Kidney capillary endothelial cell (primary cell): ENCODE measurements at regions not wholly inside any gene's neighbourhood (a gene's known extent, or its start where the extent isn't known, plus 50 kb on each side); places are given as distances from the start of the nearest gene placed in this dataset.
"Not testable (repeated sequence)": the region's sequence is repeated elsewhere in the genome, so short reads cannot be mapped to it uniquely, and the experiment has no call there.

Experiments used
- DNase-seq: peaks from one replicate; pipeline ENCODE4 v3.0.0-alpha.2; 2018; ENCODE audit warnings: low spot score

DNA sequence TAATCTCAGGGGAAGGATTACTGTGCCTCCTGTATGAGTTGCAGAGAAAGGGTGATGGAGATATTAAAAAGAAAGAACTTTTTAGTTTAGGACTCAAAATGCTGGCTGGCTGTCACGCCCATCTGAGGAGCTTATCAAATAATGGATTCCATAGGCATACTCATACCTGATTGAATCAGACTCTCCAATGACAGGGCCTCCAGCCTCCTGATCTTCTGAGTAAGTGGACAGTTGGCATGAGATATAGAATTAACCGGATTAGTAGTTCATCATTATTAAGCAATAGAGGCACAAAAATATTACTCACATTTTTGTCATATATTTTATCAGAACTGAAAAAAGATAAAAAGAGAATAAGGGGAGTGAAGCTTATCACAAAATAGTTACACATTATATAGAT lies 157.0 kb upstream of the RASA1 start:
- DNase-seq, result no peak

DNA sequence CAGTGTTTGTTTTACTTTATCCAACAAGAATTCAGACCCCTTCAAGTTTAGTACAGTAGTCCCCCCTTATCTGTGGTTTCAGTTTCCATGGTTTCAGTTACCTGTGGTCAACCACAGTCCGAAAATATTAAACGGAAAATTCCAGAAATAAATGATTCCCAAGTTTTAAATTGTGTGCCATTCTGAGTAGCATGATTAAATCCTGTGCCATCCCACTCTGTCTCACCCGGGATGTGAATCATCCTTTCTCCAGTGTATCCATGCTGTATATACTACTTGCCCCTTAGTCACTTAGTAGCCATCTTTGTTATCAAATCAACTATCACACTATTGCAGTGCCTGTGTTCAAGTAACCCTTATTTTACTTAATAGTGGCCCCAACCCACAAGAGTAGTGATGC lies 153.8 kb upstream of the RASA1 start:
- DNase-seq, result peak; percentile 23

DNA sequence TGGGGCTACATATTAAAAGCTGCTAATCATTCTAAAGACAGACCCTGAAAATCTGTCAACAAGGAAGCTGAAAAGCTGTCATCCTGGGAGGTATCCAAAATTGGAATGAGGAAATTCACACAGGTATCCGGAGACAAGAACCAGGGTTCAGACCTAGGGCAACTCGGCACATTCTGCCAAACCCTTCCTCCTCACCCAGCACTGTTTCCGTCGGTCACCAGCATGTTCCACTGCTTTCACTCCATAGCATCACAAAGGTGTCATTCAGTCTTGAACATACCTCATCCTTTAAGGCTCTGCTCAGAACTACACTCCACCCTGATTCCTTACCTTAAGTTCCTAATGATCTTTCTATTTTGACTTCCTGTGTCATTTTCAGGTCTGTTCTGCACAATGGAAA lies 153.1 kb upstream of the RASA1 start:
- no peak for DNase-seq

DNA sequence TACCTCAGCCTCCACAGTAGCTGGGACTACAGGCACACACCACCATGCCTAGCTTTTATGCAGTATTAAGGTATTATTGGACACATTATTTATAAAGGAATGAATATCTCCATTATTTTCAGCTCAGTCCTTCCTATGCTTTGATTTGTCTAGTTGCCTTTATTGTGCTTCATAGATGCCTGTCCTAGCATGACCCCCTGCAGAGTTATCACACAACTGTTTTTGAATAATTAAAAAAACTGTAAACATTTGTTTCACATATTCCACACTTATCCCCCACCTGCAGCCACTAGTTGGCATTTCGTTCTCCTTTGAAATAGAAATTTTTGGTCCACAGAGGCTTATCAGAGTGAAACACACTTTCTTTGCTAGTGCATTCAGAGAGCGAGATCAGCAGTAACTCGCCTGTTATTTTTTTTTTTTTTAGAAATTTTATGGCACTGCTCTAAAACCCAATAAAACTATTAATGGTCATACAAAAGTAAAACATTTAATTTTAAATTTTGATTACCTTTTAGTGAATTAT lies 151.8 kb upstream of the RASA1 start:
- no peak for DNase-seq

DNA sequence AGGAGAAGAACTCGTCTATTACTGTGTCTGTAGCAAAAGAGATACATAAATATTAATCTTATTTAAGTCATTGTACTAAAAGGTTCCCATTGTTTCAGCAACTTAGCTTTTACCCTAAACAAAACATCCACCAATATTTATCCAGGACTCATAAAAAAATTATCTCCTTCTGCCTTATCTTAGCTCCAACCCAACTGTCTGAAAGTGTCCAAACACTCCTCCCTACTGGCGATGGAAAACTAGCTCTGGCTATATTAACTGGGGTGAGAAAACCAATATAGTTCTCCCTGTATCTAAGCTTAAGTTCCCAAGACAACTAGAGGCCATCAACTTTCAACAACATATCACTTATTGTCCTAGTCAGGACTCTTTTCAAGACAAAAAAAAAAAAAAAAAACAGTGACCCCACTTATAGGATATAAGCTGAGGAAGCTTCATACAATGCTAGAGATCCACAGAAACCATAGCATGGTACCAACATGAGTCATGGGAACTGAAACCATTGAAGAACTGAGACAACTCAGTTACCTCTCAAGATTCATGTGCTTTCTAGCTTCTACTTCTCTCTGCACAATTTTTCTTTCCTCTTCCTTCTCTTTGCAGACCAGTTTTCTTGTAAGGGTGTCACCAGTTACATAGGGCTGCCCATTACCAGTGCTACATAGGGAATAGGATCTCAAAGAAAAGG lies 150.7 kb upstream of the RASA1 start:
- DNase-seq, result no peak

DNA sequence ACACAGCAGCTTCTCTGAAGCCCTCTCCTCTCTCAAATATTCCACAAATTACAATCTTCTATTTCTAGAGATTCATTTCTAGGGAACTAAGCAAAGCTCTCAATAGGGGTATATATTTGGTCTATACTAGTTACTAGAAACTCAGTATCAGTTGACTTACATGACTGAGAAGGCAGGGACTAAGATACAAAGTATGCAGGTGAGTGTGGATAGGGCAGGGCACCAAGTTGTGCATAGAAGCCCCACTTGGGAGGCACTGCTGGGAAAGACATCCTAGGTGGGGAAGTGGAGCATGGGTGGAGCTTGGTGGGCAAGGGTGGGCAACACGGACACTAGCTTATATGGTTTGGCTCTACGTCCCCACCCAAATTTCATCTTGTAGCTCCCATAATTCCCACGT lies 148.1 kb upstream of the RASA1 start:
- no peak for DNase-seq

DNA sequence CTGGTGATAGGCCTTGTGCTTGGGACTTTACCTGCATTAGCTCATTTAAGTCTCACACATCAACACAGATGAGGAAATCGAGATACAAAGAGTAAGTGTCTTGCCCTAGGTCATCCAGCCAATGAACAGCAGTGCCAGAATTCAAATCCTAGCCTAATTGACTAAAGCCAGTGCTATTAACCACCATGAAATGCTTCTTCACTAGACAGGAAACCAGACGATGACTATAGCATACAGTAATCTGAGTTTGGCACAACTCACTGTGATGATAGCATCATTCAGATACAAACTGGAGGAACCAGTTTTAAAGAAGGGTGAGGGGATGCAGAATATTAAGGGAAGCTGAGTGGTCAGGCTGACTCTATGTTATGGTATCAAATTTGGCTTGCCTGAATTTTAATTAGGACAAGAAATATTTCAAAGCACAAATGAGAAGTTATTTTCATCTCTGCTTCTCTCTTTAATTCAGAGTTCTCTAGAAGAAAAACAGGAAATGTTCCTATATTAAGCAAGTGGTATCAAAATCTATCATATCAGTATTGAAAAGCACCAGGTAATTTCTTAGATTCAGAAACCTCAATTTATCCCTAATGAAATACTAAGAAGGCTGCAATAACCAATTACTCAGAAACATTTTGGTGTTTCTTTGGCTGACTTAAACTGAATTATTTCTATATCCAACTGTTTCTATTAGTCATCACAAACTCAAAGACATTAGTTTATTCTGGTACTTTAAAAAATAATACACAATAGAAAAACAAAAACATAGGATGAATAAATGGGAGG lies 147.0 kb upstream of the RASA1 start:
- DNase-seq, result peak; percentile 96

DNA sequence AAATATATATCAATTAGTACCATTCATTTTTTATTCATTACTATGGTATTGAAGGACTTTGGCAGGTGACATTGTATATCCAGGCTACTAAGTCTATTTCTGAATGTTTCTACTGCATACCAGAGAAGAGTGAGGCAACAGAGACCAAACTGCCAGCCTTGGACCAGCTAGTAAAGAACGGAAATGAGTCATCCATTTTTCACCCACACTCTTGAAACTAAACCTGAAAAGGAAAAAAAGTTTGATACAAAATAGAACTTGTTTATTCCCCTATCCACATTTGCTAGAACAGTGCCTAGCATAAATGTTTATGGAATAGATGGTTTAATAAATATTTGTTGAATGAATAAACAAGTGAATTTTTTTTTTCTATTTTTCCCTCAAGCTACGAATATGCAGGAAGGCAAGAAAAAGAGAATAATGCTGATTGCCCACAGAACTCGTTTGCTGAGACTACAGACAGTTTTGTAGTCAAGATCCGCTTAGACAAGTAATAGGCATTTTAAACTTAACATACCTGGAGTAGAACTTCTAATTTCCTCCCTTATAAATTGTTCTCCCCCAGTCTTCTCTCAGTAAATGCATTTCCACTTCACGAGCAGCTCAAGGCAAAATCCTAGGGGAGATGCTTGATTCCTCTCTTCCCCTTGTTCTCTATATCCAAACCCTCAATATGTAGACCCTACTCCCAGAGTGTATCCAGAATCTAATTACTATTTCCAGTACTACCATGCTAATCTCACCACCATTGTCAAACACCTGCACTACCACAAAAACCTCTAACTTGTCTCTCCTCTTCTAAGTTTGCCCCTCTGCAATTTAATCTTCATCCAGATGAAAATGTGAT lies 146.2 kb upstream of the RASA1 start:
- DNase-seq, result peak; percentile 90

DNA sequence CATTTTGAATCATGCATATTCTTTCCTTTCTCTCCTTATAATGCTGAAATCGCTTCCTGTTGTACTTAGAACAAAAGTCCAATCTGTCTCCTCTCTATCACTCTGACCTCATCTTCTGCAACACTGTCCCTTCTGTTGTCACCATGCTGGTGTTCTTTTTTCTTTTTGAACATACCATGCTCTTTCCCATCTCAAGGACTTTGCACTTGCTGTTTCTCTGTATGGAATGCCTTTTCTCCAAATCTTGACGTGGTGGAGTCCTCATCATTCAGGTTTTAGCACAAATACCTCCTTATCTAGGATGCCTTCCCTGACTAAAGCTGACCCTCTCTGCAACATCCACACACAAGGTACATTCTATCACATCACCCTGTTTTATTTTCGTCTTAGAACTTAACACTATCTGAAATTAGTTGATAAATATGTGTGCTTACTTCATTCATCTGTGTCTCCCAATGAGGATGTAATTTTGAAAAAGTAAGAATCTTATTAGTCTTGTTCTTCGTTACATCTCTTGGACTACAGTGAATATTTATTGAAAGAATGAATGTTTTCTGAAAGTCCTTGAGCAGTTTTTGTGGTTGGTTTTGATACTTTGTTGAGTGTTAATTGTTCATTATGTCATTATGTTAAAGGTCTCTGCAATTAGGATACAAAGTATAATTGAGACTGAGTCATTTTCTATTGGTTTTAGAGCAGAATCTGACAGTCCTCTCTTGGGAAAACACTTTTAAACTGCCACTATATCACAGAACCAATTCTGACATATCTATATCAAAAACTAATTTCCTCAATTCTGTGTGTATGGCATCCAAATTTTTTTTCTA lies 145.3 kb upstream of the RASA1 start:
- peak; percentile 4 for DNase-seq

DNA sequence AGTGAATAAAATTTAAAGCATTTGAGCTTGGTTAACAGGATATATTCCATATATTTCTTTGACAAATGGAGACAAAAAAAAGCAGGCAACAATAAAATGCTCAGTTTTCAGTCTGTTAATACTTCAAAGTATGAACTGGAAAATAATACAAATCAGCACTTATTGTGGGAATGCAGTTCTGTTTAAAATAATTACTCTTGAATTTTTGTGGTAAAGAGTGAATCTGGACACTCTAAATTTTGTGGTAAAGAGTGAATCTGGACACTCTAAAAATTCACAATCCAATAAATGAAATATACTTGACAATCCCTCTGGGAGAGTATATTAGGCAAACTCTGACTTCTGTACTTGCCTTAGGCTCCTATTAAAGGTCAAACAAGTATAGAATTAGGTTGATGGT lies 141.9 kb upstream of the RASA1 start:
- no peak for DNase-seq

DNA sequence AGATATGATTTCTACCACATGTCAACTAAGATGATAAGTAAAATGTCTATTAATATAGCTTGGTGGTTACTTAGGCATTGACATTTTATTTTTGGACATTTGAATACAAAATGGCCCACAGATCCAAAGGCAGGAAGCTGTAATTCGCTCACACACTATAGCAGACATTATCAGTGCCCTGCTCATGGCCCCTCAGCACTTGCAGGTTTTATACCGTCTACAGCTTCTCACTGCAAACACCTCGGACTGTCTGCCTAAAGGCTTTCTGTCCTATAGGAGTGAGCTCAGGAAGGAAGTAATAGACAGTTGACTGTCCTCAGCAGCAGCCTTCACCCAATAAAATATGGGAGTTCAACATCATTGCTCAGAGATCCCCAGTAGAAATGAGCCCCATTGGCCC lies 140.8 kb upstream of the RASA1 start:
- DNase-seq, result no peak

DNA sequence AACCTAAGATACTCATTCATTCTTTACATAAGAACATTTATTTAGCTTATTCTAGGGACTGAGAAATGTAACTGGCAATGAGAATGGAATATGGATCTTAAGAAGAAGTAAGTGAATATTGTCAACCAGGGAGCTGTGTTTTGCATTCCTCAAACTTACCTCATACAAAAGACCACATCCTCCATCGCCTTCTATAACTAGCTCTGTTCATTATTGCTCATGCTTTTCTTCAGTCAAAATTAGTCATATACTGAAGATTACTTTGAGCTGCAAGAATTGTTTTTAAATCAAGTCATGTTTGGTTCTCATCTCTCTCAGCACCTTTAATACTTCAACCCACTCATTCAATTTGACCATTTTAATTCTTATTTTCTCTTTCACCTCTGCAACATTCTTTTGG lies 140.3 kb upstream of the RASA1 start:
- DNase-seq, result no peak

DNA sequence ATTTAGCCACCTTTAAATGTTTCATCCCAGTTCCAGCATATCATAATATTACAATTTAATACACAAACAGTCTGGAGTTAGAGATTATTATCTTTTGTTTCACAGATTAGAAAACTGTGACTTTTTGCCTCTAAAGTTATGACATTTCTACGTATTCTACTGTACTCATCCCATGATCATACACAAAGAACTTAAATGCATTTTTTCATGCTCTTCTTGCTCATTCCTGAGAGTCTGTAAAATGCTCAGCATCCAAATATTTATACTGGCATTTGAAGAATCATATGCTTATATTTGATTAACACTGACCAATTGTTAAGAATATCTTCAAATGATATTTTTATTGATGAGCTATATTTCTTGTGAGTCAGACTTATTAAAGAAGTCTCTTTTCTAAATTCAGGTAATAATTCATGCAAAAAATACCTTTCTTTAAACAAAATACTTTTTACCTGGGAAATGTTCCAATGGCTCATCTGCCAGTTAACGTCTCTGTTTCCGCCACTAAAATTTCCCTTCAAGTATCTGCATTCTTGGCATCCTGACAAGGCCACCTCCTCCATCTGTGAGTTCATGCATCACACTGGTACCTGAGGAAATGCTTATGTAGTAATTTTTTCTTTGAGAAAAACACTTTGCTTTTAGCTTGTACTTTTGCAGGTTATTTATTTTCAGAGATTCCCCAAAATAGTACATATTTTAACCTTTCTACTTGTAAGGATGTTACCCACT lies 139.6 kb upstream of the RASA1 start:
- DNase-seq, result no peak

DNA sequence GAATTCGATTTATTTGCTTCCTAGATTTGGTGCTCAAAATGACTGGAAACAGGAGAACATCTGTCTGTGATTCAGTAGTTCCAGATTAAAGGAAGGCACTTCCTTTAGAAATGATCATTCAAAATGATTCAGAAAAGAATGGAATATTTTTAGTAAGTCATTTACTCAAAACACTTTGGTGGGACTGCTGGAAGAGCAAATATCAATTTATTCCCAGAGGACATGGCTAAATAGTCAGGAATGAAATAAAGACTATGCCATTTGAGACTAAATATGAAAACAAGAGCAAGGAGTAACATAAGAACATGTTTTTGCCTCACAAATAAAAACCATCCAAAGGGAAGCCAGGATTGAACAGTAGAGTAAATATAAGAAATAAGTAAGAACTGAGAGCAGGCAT lies 138.6 kb upstream of the RASA1 start:
- DNase-seq, result no peak

DNA sequence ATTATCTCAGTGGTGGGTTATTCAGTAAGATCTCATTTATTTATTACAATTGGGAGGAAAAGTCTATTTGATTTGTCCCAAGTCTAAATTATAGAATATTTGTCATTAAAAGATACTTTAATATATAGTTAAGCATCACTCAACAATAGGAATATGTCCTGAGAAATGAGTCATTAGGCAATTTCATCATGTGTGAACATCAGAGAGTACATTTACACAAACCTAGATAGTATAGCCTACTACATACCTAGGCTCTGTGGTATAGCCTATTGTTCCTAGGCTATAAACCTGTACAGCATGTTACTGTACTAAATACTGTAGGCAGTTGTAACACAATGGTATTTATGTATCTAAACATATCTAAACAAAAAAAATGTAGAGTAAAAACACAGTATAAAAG lies 135.0 kb upstream of the RASA1 start:
- DNase-seq, result no peak

DNA sequence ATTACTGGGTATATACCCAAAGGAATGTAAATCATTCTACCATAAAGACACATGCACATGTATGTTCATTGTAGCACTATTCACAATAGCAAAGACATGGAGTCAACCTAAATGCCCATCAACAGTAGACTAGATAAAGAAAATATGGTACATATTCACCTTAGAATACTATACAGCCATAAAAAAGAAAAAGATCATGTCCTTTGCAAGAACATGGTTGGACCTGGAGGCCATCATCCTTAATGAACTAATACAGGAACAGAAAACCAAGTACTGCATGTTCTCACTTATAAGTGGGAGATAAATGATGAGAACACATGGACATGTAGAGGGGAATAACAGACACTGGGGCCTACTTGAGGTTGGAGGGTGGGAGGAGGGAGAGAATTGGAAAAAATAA lies 133.2 kb upstream of the RASA1 start:
- not testable (repeated sequence) for DNase-seq

DNA sequence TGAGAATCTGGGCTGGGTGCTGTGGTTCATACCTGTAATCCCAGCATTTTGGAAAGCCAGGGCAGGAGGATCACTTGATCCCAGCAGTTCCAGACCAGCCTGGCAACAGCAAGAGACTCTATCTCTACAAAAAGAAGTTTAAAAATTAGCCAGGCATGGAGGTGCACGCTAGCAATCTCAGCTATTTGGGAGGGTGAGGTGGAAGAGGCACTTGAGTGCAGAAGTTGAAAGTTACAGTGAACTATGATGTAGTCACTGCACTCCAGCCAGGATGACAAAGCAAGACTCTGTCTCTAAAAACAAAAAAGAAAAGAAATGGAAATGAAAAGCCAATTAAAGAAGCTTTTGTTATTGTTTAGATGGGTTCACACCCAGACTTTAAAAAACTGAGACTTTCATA lies 131.6 kb upstream of the RASA1 start:
- DNase-seq, result no peak

DNA sequence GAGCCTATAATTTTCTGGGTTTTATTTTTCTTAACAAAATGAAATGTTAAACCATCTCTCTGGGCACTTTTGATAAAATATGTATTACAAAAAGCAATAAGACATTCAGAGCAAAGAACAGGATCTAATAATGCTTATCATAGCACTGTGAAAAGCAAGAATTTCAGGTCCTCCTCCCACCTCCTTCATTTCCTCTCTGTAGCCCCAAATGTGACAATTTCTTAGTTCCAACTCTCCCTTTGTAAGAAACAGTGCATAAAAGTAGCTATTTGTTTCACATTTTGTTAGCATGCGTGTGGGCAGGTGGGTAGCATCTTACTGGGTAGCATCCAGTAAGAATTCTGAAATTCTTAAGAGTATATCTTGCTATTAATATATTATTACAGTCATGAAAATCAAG lies 130.9 kb upstream of the RASA1 start:
- no peak for DNase-seq

DNA sequence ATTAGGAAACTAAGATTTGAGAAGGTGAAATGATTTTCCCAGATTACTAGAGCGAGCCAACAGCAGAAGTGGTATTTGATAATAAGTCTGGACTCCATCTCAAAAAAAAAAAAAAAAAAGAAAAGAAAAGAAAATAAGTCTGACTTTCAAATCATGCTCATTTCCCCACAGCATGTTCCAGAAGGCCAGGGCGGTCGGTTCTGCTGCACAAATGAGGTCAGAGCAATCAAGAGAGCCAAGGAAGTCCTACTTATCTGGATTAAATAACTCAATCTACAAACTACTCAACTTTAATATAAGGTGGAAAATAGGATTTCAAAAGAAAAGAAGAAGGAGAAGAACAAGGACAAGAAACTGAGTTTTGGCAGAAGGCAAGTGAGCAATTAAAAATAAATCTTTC lies 130.4 kb upstream of the RASA1 start:
- DNase-seq, result no peak

DNA sequence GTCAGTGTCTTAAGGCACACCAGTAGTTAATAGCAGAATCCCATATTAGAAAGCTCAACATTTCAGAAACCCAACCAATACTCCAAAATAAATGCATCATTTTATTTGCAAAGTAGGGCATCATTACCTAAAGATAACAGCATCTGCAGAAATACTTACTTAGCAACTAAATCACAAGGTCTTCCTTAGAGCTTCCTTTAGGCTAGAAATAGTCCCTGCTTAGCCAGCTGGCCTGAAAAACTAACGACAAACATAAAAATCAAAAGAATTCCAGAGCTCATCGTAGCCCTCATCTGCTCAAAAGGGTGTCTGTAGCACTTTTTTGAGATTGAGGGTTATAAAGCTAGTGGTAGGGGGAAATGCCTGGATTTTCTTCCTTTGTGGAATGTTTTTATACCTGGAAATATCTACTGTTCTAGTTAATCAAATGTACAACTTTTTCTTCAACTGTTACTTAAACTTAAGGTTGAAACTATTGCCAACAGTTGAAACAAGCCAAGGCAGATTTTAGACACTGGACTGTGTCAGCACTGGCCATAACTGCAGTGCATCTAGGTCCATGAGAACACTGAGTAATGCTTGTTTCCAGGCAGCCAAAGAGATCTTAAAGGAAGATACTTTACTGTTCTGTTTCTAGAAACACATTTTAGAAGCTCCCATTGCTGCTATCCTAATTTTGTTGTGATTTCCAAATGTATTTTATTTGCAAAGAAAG lies 129.4 kb upstream of the RASA1 start:
- DNase-seq, result no peak
